GM10248 (cell line): ENCODE measurements at regions not wholly inside any gene's neighbourhood (a gene's known extent, or its start where the extent isn't known, plus 50 kb on each side); places are given as distances from the start of the nearest gene placed in this dataset.

Experiments used
- CTCF ChIA-PET: fragments of 300-600 bp; sonication (Branson Sonifier 250); formaldehyde crosslinking; extraction: SDS; loops from one replicate; lab custom pipeline; 2021; ENCODE audit warnings: antibody characterized with exemption; lab: Yijun Ruan, JAX
- POLR2A ChIA-PET: fragments of 350-650 bp; sonication (Branson Sonifier 250); formaldehyde crosslinking; extraction: SDS; loops from one replicate; lab custom pipeline; 2020; ENCODE audit warnings: antibody characterized with exemption; lab: Yijun Ruan, JAX
- DNase-seq: peaks from one replicate; pipeline ENCODE4 v3.0.0; 2012; ENCODE audit errors: extremely low spot score
- CTCF ChIP-seq: IDR thresholded peaks from 2 replicates; pipeline ENCODE4 v1.5.1; 2012; ENCODE audit warnings: mild to moderate bottlenecking, low read depth; ENCODE audit errors: extremely low read depth, missing control alignments, control extremely low read depth

GRCh38 chrY:12981074-12981473 is 76.4 kb downstream of the DDX3Y start:
- CTCF ChIA-PET: no interaction called here
- TF ChIP-seq CTCF: no peak
- DNase-seq: no peak
- POLR2A ChIA-PET: no interaction called here

DNA sequence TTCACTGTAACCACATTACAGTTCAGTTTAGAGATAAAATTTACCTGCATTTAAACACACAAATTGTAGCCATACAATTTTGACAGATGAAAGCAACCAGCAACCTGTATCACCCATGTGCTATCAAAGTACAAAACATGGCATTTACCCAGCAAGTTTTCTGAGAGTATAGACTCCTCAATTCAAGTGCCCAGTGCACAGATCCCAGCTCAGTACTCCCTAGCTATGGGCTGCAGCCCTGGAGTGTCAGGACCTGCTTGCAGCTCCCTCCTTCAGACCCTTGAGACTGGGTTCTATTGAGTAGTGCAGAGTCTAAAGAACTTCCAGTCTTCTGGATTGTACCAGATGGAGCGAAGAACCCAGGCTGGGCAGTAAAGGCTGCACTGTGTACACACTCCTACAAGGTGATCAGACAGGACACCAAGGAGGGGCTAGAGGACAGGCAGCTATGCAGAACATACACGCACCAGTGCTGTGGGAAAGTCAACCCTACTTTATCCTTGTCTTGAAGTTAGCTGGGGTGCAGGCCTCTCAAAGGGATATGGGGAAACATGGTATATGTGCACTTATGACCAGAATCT is 77.7 kb downstream of the DDX3Y start:
- TF ChIP-seq CTCF: no peak
- ChIA-PET CTCF (no interaction called here), POLR2A (interaction anchor here (0.5 kb wide), 1 partner anchor 71 kb away, joined by 9 read pairs; no protein-coding TSS in a partner anchor)
- no peak for DNase-seq

- DNase-seq: no peak
- ChIA-PET CTCF (no interaction called here), POLR2A (no interaction called here)
- no peak for TF ChIP-seq CTCF
Measured at GRCh38 chrY:12984637-12985344, 80.1 kb downstream of the DDX3Y start.

DNA sequence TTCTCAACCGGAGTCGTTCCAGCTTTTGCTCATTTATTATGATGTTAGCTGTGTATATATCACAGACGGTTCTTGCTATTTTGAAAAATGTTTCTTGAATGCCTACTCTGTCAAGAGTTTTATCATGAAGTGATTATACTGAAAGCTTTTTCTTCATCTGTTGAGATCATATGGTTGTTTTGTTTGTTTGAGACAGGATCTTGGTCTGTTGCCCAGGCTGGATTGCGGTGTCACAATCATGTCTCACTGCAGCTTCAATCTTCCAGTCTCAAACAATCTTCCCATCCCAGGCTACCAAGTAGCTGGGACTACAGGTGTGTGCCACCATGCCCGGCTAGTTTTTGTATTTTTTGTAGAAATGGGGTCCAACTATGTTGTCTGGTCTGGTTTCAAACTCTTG is 112.8 kb downstream of the DDX3Y start:
- ChIA-PET CTCF (interaction anchor here (1.5 kb wide), 1 partner anchor 9 kb away, joined by 5 read pairs; no protein-coding TSS in a partner anchor), POLR2A (no interaction called here)
- TF ChIP-seq CTCF: no peak
- no peak for DNase-seq

DNA sequence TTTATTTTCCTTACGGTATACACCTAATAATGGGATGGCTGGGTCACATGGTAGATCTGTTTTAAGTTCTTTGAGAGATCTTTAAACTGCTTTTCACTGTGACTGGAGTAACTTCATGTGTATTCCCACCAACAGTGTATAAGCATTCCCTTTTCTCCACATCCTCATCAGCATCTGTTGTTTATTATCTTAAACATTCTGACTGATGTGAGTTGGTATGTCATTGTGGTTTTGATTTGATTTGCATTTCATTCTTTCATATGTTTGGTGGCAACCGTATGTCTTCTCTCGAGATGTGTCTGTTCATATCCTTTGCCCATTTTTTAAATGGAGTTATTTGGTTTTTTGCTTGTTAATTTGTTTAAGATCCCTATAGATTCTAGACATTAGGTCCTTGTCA is 114.8 kb downstream of the DDX3Y start:
- no peak for TF ChIP-seq CTCF
- ChIA-PET POLR2A (no interaction called here), CTCF (no interaction called here)
- DNase-seq: no peak

DNA sequence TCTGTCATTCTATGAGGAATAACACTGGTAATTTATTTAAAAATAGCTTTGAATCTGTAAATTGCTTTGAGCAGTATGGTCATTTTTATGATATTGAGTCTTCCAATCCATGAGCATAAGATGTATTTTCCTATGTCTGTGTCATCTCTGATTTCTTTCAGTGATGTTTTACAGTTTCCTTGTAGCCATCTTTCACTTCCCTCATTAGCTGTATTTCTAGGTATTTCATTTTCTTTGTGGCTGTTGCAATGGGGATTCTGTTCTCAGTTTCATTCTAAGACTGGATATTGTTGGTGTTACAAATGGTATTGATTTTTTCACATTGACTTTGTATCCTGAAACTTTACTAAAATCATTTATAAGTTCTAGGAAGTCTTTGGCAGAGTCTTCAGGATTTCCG is 116.2 kb downstream of the DDX3Y start:
- TF ChIP-seq CTCF: no peak
- ChIA-PET POLR2A (no interaction called here), CTCF (no interaction called here)
- DNase-seq: no peak
